Suppressor macrophage treated with lipopolysaccharide for 1 hour (primary cell): ENCODE measurements at regions not wholly inside any gene's neighbourhood (a gene's known extent, or its start where the extent isn't known, plus 50 kb on each side); places are given as distances from the start of the nearest gene placed in this dataset.
"Not testable (repeated sequence)": the region's sequence is repeated elsewhere in the genome, so short reads cannot be mapped to it uniquely, and the experiment has no call there.

ENCODE experiments used
- DNase-seq, 3 donors: peaks; one replicate each; pipeline ENCODE4 v3.0.0-alpha.2; 2020 to 2022

GRCh38 chr4:173685831-173686210, 155.8 kb upstream of the HAND2 start:
- no peak for DNase-seq

DNA sequence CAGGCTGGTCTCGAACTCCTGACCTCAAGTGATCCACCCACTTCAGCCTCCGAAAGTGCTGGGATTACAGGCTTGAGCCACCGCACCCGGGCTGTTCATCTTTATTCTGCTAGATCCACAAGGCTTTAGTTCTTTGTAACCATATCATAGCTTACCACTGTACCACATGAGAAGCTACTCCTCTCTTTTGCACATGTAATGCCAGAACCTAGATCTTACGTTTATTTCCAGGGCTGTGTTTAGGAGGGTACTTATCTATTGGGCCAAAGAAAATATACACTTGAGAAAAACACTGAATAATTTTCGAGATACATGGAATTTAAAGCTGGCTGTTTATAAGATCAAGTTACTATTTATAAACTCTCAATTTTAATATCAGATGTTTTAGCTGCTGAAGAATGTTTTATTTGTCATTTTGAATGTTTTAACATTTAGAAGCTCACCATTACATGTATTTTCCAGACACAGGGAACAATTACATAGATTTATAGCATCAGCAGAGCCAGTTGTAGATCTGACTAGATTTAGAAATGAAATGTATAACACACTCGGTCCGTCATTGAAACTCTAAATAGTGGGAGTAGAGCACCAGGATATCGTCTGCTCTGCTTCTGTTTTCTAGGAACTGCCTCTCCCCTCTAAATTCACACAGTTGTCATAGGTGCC, 155.3 kb upstream of the HAND2 start:
- no peak for DNase-seq

- DNase-seq = no peak
Measured at GRCh38 chr4:173684223-173684622, 154.2 kb upstream of the HAND2 start.

DNA sequence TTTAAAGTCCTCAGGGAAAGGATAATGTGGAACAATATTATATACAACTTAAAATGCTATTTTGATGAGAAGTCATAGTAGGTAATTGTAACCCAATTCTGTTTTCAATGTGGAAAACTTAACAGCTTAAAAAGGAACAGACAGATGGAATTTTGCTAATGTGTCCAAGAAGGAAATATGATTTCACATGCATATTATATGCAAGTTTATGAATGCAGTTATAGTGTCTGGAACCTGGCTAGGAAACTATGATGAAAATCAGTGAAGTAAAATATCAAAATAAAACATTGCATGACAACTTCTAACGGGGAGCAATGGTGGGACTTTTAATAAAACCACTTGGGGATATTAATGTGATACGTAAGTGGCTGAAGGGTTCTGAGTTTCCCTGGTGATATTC, 152.6 kb upstream of the HAND2 start:
- DNase-seq = no peak

DNA sequence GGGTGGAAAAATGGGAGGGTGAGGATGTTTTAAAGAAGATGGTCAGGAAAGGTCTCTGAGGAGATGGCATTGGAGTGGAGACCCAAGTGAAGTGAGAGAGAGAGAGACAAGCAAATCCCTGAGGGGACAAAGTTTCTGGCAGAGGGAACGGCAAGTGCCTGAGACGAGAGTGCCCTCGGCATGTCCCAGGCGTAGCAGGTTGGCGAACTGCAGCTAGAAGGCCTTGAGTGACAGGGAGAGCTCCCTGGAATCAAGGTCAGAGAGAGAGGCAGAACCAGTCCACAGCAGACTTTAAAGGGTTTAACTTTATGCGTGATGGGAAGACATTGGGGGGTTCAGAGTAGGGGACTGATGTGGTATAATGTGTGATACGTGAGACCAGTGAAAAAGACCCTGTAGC, 150.2 kb upstream of the HAND2 start:
- DNase-seq = no peak

DNA sequence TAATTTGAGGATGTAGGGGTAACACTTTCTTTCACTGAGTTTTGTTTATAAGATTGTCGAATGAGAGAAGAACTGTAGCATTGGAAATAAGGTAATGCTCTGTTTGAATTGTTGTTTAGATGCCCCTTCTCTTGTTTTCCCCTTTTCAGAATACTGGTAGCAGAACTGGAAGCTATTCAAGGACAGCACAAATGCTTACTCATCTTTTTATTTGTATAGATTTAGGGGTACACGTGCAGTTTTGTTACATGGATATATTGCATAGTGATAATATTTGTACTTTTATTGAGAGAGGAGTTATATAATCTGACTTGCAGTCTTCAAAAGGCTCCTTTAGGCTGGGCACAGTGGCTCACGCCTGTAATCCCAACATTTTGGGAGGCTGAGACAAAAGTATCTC, 145.4 kb upstream of the HAND2 start:
- DNase-seq = no peak

DNA sequence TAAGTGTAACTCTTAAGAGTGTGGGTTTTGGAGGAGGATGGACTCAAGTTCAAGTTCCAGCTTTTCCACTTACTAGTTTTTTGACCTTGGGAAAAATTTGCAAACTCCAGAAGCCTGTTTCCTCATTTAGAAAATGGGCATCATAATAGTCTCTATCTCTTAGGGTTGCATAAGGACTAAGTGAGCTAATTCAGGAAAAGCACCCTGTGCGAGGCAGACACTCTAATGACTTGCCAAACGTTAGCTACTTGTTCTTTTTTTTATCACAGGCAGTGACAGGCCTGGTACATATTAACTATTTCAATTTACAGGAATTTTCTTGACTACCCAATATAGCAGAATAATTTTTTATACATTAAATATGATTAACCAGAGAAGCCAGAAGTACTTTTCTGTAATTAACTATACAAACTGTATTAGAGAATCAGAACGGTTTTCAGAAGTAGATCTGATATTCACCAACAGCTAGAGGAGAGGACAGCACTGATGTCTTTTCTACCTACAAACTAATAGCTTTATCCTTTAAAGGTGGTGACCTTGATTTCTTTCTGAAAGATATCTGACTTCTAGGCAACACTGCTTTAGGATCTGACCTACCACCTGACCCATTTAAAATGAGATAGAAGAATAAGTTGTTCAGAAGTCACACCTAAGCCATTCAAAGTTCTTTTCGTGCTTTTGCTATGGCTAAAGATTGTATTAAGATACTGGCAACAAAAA, 139.6 kb upstream of the HAND2 start:
- DNase-seq = no peak

GRCh38 chr4:173661001-173661400, 131.0 kb upstream of the HAND2 start:
- DNase-seq = no peak

GRCh38 chr4:173656898-173657297, 126.9 kb upstream of the HAND2 start:
- no peak for DNase-seq

GRCh38 chr4:173652283-173652931, 122.4 kb upstream of the HAND2 start:
- DNase-seq = no peak

GRCh38 chr4:173651651-173652282, 121.7 kb upstream of the HAND2 start:
- DNase-seq = no peak

GRCh38 chr4:173647902-173648301, 117.9 kb upstream of the HAND2 start:
- no peak for DNase-seq

DNA sequence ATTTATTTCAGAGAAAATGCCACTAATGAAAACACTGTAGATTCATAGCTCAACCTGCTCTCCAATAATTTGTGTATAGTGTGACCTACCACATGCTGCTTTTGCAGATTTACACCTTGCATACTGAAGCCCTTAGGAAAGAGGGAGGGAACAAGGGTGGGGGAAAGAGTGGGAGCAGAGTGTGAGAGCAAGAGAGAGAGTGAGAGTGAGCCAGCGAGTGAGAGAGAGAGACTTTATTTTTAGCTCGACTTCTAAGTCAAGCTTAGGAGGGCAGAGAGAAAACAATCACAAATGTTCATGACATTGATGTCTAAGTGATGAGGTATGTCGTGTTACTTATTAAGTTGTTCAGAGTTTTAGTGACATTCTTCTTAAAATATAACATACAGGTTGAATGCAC, 112.5 kb upstream of the HAND2 start:
- DNase-seq = no peak

DNA sequence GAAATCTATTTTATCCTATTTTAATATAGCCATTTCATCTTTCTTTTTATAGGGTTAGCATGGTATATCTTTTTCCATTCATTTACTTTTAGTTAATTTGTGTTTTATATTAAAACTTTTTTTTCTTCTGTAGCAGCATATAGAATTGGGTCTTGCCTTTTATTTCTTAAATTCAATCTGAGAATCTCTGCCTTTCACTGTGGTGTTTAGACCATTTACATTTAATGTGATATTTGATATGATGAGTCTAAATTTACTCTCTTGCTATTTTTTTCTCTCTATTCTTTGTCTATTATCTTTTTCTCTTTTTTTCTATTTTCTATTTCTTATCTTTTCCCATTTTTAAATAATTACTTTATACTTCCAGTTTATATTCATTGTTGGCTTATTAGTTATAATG, 105.4 kb upstream of the HAND2 start:
- DNase-seq = no peak

DNA sequence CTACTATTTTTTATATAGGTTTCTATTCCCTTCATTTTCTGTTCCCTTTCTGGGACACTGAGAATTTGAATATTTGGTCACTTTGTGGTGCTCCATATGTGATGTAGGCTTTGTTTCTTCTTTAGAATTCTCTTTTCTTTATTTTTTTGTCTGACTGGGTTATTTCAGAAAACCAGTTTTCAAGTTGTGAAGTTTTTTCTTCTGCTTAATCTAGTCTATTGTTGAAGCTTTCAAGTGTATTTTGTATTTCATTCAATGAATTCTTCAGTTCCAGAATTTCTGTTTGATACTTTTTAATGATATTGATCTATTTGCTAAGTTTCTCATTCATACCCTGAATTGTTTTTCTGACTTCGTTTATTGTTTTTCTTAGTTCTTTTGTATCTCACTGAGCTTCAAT, 96.2 kb upstream of the HAND2 start:
- no peak for DNase-seq

DNA sequence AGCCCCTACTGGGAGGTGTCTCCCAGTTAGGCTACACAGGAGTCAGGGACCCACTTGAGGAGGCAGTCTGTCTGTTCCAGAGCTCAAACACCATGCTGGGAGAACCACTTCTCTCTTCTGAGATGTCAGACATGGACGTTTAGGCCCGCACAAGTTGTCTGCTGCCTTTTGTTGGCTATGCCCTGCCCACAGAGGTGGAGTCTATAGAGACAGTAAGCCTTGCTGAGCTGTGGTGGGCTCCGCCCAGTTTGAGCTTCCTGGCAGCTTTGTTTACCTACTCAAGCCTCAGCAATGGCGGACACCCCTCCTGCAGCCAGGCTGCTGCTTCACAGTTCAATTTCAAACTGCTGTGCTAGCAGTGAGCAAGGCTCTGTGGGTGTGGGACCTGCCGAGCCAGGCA, 88.6 kb upstream of the HAND2 start:
- not testable (repeated sequence) for DNase-seq

DNA sequence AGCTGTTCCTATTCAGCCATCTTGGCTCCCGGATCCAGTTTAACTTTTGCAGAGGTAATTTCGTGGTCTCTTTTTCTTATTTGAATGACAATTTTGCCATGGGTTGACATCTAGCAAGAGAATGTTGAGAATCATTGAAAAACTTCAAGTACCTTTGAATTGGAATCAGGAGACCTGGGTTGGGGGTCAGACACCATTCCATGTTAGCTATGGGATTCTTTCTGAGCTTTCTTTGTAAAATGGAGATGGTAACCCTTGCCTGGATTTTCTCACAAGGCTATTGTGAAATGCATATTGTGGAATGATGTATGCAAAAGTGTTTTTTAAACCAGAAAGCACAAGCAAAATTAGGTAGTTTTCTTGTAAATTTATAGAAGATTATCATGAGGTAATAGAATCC, 79.1 kb upstream of the HAND2 start:
- no peak for DNase-seq

GRCh38 chr4:173608632-173609031, 78.6 kb upstream of the HAND2 start:
- not testable (repeated sequence) for DNase-seq

DNA sequence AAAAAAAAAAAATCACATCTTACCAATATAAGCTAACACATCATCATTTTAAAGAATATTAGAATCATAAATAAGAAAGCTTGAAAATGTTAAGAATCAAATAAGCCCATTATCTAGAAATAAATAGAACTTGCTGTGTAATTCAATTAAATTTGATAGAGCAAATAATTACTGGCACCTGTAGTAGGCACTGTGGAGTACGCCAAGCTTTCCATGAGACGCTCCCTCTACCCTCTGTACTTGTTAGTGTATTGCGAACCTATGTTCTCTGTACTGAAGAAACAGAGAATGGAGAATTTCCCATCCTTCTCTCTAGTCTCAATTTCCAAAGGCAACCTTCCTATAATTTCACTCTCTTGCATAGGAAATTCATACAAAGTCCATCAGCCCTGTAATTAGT, 61.7 kb upstream of the HAND2 start:
- no peak for DNase-seq

GRCh38 chr4:173590697-173591096, 60.7 kb upstream of the HAND2 start:
- DNase-seq = no peak

GRCh38 chr4:173585876-173586572, 56.0 kb upstream of the HAND2 start:
- DNase-seq = no peak

DNA sequence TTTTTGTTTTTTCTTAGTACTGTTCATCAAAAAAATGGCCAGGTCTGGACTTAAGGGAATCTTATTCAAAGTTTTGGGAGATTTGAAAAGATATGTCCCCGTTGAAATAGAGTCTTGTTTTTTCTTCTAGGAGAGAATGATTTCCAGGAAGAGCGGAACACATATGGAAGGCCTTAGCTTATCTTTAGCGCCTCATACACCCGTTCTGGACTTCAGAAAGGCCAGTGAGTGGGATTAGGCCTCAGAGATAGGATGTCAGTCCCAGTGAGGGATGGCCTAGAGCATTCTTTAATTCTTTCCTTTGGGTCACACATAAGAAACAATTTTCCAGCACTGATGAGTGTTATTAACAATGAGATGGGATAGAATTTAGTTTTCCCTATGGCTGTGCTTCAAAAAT, 54.5 kb upstream of the HAND2 start:
- no peak for DNase-seq
